Neural progenitor cell (in vitro differentiated cells): ENCODE measurements at regions not wholly inside any gene's neighbourhood (a gene's known extent, or its start where the extent isn't known, plus 50 kb on each side); places are given as distances from the start of the nearest gene placed in this dataset.

Source experiments
- EZH2 ChIP-seq: fragments of 200-600 bp; sonication (generic); IDR thresholded peaks from 2 replicates; pipeline ENCODE4 v1.6.1; 2017; ENCODE audit warnings: antibody characterized with exemption, mild to moderate bottlenecking, moderate library complexity
- EZH2phosphoT487 ChIP-seq: fragments of 200-600 bp; sonication (generic); IDR thresholded peaks from 2 replicates; pipeline ENCODE4 v1.6.1; 2017; ENCODE audit warnings: antibody characterized with exemption
- TF ChIP-seq, protein P1 (sequence below): fragments of 200-600 bp; sonication (generic); IDR thresholded peaks from 2 replicates; pipeline ENCODE4 v1.5.1; 2017; ENCODE audit warnings: antibody characterized with exemption, mild to moderate bottlenecking

DNA sequence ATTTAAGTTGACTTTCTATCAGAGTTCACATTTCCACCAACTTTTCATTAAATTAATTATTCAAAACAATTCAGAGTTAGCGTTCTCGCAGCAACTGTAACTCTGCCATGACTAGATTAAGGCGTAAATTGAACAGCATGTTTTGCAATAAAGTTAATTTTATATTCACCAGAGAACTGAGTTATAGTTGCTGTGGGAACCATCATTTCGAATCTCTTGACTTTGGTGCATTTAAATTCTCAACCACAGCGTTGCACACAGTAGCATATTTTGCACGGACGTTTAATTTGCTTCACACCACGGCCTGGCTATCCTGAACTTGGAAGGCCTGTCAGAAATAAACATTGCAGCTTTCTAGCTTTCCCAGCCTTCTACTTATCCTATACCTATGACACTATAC lies 144.3 kb upstream of the WWC1 start:
- TF ChIP-seq, protein P1, sequence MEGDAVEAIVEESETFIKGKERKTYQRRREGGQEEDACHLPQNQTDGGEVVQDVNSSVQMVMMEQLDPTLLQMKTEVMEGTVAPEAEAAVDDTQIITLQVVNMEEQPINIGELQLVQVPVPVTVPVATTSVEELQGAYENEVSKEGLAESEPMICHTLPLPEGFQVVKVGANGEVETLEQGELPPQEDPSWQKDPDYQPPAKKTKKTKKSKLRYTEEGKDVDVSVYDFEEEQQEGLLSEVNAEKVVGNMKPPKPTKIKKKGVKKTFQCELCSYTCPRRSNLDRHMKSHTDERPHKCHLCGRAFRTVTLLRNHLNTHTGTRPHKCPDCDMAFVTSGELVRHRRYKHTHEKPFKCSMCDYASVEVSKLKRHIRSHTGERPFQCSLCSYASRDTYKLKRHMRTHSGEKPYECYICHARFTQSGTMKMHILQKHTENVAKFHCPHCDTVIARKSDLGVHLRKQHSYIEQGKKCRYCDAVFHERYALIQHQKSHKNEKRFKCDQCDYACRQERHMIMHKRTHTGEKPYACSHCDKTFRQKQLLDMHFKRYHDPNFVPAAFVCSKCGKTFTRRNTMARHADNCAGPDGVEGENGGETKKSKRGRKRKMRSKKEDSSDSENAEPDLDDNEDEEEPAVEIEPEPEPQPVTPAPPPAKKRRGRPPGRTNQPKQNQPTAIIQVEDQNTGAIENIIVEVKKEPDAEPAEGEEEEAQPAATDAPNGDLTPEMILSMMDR = no peak
- no peak for TF ChIP-seq EZH2phosphoT487
- TF ChIP-seq EZH2 = no peak
